Mammary epithelial cell (primary cell): ENCODE measurements at regions not wholly inside any gene's neighbourhood (a gene's known extent, or its start where the extent isn't known, plus 50 kb on each side); places are given as distances from the start of the nearest gene placed in this dataset.

Experiments used
- CTCF ChIP-seq, 2 donors: IDR thresholded peaks in 1 of 2; conservative IDR thresholded peaks in 1 of 2; 2 replicates each; pipeline ENCODE4 v1.5.1; 2011 to 2012; ENCODE audit warnings: inconsistent platforms in 2 of 2, low read length in 2 of 2, mild to moderate bottlenecking in 2 of 2, control low read depth in 1 of 2, low read depth in 1 of 2; ENCODE audit not compliant: insufficient read depth in 1 of 2; ENCODE audit errors: extremely low read depth in 1 of 2
- EZH2 ChIP-seq: IDR thresholded peaks from 2 replicates; pipeline ENCODE4 v1.6.1; 2012; ENCODE audit warnings: low read length, inconsistent platforms, borderline replicate concordance

DNA sequence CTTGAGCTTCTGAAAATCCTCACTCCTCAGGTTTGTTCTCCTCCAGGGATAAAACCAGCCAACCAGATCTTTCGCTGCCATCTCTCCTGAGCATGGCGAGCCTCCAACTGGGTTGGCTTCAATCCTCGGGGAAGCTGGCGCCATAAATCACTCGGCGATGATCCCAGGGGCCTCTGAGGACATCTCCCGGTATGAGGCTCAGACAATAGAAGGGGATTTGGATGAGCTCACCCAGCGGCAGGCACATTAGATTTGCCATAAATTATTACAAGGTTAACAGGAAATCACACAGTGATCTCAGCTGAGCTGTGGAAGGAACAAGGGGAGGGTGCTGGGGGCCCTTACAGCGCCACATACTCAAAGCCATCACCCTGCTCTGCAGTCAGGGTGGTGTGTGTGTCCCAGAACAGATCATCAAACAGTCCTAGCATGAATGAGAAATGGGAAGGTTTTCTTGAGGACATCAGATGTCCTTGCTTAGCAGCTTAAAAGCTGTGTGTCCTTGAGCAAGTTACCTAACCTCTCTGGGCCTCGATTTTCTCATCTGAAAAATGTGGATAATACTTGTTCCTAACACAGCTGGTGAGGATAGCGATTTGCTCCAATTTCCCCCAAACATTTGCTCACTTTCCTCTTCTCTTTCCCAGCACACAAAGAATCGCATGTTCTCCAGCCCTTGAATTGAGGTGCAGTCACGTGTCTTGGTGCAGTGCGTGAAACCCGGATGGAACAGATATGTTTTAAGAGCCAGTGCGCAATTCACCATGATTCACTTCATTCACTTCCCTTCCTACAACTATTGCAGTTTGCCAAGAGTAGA, 142.8 kb downstream of the SCARB1 start:
- TF ChIP-seq CTCF (conservative IDR thresholded peaks at IDR 0.05 in 1 of 2, IDR thresholded peaks at IDR 0.05 in 1 of 2; ENCODE audit: extremely low read depth in 1 of 2, insufficient read depth in 1 of 2, low read depth in 1 of 2, low read length in 2 of 2) (no peak), EZH2 (no peak)
